NCI-H748 (cell line): ENCODE measurements at regions not wholly inside any gene's neighbourhood (a gene's known extent, or its start where the extent isn't known, plus 50 kb on each side); places are given as distances from the start of the nearest gene placed in this dataset.
"Not testable (repeated sequence)": the region's sequence is repeated elsewhere in the genome, so short reads cannot be mapped to it uniquely, and the experiment has no call there.

ENCODE experiments used
- DNase-seq: peaks from one replicate; lab custom pipeline; 2025; ENCODE audit not compliant: unreplicated experiment; lab: John Stamatoyannopoulos, UW

DNA sequence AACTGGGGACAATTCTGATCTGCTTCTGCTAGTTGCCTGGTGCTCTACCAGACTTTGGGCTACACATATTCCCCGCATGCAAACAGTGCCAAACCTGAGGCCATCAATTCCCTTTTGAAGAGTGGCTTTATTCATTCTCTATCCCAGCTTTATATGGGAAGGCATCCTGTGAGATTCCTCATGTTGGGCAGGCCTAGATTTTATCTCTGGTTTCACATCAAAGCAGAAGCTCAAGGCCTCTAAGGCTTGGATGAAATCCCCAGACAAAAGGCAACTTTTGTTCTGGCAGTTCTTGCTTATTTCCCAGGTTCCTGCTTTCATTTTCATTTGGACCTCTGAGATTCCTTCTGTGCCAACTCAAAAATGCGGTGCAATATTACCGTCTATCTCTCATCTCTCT lies 648.8 kb downstream of the QKI start:
- DNase-seq, result no peak

DNA sequence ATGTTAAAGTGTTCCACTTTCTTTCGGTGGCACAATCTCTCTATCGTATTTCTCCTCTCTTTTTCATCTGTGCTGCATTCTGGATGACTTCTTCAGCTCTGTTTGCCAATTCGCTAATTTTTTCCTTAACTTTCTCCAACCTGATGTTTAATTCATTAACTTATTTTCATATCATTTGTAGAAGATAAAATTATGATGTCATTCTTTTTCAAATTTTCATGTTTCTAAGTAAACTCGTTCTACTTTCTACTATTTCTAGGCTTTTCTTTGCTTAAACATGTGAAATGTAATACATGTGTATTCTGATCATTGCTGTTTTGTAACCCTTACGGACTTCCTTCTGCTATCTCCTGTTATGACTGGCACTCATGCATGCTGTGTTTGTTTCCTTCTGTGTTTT lies 648.4 kb downstream of the QKI start:
- no peak for DNase-seq

DNA sequence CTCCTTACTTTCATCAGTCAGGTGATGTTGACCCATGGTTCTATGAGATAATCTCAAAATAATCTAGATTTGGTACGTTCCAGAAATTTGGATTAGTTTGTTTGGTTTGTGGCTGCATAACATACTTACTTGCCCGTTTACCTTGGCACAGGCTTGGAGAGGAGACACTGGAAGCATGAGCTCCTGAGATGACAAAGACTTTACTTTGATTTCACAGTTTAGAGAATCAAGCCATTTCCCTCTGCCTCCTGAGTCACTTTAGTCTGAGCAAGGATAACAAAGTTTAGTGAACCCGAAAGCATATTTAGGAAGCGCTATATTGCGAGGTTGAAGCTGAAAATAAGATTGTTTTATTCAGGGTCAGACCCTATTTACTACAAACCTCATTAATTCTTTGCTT lies 643.4 kb downstream of the QKI start:
- DNase-seq, result no peak

DNA sequence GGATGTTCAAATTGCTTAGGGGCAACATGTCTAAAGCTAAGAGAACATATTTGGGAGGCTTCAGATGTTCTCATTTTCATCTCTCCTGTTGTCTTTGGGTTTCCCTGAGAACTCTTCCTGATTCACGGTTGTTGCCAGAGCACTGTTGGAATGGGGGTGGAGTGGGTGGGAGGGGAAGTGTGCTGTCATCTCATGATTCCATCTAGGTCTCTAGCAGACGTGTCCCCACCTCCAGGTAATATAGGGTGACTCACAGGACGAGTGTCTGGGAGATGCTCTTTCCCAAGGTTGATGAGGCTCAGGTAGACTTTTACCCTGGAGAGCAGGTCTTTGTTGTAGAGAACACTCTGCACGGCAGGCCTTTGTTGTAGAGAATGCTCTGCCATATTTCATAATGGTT lies 636.9 kb downstream of the QKI start:
- no peak for DNase-seq

DNA sequence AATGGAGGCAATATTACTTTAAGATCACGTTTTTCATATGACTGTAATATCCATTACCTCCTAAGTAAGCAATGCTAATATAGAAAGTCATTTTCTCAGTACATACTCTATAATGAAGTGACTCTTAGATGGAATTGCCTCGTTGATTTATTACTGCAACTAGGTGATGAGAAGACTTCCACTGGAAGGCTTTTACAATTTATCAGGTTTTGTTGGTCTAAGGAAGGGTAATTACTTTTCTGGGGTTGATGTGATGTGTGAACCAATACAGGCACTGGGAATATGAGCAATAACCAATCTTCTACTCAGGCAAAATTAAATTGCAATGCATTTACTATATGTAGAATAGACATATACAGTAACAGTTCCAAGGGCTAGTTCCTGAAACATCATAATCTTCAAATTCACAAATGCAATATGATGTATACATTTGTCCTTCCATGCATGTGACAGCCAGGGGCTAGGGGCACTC lies 635.0 kb downstream of the QKI start:
- no peak for DNase-seq

DNA sequence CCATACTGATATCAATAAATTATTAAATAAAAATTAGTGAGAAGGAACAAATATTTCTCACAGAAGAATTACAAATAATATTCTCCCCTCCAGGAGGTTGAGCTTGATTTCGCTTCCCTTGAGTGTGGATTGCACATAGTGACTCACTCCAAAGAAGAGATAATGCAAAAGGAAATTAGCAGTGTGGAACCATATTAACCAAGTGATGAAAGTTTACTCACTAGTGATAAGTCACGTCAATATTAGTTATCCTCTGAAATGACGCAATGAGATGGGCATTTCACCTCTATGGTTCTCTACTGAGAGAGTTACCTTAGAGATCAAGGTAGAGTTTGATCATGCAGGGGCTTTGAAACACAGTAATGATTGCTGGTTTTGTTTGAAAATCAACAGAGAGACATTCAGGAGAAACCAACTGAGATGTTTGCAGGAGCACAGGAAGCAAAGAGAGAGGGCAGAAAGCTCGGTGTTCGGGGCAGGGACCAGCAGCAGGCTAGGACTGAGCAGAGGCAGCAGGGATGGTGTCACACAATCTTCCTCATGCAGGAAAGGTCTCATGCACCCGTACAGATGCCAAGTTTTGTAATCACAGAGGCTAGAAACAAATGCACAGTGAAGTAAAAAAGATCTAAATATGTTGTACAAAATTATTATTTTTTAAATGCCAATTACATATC lies 634.5 kb downstream of the QKI start:
- no peak for DNase-seq

DNA sequence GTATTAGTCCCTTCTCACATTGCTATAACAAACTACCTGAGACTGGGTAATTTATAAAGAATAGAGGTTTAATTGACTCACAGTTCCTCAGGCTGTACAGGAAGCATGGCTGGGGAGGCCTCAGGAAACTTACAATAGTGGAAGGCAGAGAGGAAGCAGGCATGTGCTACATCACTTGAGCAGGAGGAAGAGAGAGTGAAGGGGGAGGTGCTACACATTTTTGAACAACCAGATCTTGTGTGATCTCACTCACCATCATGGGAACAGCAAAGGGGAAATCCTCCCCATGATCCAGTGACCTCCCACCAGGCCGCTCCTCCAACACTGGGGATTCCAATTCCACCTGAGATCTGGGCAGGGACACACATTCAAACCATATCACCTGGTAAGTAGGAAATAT lies 630.6 kb downstream of the QKI start:
- no peak for DNase-seq

DNA sequence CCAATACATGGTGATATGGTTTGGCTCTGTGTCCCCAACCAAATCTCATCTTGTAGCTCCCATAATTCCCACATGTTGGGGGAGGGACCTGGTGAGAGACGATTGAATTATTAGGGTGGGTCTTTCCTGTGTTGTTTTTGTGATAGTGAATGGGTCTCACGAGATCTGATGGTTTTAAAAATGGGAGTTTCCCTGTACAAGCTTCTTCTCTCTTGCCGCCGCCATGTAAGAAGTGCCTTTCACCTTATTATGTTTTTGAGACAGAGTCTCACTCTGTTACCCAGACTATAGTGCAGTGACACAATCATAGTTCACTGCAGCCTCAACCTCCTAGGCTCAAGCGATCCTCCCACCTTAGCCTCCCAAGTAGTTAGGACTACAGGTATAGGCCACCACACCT lies 629.1 kb downstream of the QKI start:
- not testable (repeated sequence) for DNase-seq

DNA sequence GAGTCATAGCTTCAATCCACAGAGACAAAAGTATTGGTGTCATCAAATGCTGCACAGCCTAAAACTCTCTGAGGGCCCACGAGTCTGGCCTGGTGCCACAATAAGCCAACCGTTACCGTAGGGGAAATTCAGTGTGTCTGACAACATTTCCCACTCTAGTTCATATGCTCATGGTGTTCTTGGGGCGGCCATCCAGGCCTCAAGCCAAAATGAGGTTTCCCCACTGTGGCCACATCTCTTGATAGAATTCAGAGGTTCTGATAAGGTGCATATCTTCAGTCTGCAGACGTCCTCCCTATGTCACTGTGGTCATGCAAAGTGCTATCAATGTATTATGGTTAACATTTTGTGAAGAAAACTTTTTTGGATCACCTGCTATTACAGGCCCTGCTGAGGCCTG lies 627.7 kb downstream of the QKI start:
- DNase-seq, result no peak

DNA sequence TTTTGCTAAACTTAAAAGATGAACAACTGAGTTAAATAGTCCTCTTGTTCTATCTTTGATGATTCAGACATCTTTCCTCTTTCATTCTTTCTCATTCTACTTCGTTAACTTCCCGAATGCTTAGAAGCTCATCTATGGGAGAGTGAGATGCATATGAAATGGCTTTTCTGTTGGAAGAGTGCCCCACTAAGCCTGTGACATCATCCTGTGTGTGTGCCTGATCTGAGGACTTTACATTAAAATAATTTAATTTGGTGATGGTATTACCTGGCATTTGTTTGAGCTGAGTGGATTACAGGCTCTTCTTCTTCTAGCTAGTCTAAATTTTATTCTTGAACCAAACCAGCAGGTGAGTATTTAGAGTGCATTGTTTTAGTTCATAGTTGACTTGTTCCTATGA lies 626.5 kb downstream of the QKI start:
- no peak for DNase-seq

DNA sequence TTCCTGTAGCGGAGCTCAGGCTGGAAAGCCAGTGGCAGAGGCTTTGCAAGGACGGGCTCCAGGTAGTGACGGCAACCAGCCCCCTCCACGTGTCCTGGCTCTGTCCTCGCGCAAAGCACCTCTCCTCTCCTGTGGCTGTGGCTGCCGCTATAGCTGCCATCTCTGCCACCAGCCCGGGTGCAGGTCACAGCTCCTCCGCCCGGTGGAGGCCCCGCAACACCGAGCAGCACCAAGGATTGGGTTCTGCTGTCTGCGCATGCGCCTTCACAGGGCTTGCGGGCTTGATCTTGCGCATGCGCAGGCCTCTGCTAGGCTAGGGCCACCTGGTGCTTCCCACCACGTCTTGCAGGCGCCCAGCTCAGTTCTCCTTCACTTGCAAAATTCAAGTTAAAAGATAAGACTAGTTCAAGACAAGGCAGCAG lies 625.4 kb downstream of the QKI start:
- no peak for DNase-seq

DNA sequence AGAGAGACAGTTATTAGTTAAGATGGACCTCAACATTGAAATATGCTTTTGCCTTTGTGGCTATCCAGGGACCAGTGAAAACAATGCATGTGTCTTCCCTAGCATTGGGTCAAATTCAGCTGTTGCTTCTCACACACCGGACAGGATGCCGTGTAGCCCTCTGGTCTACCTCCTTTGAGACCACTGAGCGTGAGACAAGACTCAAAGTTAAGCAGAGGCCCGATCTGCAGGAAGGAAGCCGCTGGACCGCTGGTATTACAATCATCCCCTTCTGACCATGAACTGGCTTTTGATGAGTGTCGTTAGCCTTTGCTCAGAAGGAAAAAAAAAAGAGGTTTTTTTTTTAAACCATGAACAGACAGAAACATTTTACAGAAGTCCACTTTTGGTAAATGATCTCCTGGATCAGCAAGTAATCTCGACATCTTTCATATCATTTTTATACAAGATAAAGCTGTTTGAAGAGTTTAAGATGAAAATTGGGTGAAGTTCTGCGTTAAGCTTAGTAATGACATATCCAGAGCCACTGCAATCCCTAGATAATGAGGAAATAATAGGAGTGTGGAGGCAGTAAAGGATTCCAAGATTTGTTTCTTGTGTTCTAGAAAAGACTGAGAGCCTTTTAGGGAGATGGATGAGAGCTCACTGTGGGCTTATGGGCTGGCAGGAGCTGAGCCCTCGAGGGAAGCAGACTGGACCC lies 622.8 kb downstream of the QKI start:
- no peak for DNase-seq

DNA sequence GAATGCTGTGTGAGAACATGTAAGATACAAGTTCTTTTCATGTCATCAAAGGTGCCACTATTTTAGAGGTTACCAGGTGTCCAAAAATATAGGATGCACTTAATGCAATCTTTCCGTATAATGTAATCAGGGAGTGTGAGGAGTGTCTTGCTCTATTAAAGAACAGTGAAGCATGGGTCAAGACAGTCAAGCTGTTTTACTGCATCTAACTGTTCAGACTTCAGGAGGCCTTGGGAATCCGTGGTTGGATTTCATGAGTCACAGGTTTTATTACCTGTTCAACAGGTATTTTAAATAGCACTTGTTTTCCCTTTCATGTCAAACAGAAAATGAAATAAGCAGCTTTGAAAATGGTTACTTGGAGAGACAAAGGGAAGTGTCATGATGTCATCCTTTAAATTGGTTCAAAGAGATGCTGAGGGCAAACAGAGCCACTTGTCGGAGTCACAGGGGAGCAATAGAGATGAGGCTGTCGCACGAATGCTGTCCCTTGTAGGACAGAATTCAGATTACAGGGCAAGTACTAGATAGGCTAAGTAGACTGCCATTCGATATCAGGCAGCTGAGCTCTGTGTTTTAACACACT lies 621.5 kb downstream of the QKI start:
- peak; percentile 89 for DNase-seq

DNA sequence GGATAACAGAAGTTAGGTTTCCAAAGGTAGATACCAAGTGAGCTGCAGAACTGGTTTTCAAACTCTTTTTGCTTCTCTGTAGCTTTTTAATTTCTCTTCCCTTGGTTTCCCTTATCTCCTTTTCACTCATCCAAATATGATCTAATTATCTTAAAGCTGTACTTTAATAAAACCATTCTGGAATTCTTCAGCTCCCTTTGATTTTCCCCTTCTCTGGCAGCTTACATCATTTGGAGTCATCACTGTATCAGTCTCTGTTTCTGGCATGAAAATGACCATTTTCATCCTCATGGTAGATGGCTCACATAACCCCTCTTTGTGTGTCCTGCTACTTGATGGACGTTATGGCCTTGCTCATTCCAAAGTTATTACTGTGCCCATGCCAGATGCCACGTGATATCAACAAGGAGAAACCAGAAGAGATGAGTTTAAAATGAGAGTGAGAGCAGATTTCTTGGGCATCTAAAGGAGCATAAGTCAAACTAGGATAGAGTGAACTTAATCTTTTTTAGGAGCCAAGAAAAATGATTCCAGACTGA lies 620.2 kb downstream of the QKI start:
- no peak for DNase-seq

DNA sequence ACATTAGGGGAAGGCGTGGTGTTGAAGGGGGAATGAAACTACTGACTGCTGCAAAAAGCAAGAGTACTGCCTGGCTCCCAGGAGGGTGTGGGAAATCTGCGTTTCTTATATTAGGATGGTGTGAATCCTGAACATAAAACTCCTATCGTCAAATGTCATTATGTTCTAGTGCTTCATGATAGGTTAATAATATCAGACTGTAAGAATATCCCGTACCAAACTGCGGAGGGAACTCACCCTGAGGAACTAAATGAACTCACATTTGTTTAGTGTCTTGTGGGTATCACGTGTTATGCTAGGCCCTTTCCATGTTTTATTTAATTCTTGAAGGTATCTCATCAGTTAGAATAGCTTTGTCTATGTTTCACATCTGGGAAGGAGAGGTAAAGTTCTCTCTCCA lies 610.7 kb downstream of the QKI start:
- DNase-seq, result no peak

DNA sequence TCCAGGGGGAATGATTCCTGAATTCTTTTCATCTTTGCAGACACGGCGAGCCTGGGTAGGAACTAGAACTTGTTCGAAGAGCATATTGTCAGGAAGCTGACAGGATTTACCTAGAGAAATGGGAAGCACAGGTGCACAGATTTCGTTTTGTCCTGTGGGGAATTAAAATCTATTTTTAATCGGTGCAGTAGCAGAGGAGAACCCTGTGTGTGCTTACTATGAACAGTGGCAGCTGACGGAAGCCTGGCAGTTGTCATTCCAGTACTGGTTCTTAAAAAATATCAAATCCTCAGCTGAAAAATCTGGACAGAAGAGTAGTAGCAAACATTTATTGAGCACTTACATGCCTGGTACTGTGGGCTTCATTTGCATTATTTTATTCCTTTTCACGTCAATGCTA lies 609.0 kb downstream of the QKI start:
- no peak for DNase-seq

DNA sequence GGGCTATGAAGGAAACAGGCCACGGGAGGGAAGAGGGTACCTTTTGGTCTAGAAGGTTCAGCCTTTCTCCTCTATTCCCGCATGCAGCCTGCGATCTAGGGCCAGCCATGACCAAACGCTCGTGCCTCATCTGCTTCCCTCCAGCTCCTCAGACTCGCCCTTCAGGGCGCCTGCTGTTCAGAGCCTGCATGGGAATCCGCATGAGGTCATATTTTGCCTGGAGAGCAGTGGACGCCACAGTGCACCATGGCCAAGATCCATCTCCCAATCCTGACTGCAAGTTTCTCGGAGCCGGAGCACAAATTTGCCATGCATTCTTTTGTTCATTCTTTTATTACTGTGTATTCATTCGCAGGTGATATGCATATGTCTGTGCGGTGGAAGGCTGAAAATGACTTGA lies 608.1 kb downstream of the QKI start:
- no peak for DNase-seq

DNA sequence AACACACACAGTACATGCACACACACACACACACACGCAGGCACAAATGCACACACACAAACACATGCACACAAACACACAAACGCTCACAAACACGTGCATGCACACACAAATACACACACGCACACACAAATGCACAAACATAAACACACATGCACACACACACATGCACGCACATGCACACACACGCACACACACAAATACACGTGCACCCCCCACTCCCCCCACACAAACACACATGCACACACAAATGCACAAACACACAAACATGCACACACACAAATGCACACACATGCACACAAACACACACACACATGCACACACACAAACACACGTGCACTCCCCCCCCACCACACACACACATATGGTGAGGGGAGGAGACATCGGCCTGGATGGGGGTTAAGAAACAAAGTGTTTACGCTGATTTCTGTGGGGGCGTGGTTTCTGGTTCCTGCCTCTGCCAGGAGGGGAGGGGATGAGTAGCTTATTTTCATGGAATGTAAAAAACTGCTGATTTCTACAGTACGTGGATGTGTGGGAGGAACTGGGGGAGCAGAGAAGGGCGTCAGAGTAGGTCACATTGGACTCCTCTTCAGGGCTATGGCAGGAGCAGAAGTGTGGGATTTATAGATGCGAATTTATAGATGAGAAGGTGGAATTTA lies 607.2 kb downstream of the QKI start:
- DNase-seq, result no peak

DNA sequence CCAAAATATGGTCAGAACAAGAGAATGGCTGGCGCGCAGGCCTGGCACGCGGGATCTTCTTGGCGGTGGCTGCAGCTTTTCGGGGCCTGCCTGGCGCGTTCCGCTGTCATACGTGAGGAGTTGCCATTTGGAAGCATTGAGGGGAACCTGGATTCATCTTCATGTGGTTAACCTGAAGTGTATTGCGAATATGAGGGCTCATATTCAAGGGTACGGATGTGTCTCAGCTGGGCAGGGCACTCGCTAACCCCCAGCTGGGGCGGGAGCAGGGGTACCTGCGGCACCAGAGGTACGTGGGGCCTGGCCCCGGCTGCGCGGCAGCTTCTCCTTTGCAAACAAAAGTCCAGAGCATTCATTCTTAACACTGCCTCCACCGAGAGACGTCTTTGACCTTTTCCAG lies 605.6 kb downstream of the QKI start:
- no peak for DNase-seq

DNA sequence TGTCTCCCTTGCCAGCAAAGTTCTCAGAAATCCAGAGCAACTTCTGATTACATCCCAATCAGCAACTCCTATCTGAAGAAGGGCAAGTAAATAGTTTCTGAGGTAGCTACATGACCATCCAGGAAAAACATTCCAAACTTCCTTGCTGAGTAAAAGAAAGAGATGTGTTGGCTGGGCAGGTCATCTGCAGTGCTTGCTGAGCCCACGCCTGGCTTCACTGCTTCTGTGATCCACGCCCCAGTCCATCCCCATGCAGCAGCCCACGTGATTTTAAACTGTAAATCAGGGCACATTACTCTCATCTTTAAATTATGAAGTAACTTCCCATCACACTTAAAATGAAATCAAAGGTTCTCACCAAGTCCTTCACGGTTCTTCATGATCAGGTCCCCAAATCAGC lies 603.6 kb downstream of the QKI start:
- DNase-seq, result no peak

DNA sequence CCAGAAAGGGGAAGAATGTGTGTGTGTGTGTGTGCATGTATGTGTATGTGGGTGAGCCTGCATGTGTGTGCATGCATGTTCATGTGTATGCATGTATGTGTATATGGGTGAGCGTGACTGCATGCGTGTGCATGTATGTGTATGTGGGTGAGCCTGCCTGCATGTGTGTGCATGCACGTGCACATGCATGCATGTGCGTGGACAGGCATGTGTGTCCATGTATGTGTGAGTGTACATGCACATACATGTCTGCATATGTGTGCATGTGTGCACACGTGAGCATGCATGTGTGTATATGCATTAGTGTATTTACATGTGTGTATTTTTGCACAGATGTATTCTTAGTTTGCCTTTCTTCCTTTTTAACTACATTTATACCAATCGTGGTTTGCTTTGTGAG lies 601.5 kb downstream of the QKI start:
- DNase-seq, result no peak

DNA sequence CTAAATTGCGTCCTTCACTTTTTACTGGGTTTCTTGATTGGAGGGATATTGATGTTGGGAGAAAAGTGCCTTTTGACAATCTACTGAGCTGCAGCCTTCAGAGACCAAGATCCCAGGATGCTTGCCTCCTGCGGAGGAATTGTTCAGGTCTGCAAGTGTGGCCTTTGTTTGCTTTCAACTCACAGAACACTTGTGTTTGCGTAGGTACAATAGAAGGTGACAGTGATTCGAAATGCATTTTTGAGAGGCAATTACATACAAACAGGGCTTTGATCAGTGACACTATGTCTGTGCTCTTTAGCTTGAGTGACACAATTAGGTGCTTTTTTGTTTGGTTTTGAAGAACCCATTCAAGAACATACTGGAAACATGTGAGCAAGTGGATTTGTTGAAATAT lies 600.6 kb downstream of the QKI start:
- DNase-seq, result peak; percentile 91
